Progenitor cell of endocrine pancreas (in vitro differentiated cells): ENCODE measurements at regions not wholly inside any gene's neighbourhood (a gene's known extent, or its start where the extent isn't known, plus 50 kb on each side); places are given as distances from the start of the nearest gene placed in this dataset.

Experiments
- DNase-seq: peaks from one replicate; pipeline ENCODE4 v3.0.0; 2021; ENCODE audit warnings: low spot score; ENCODE audit not compliant: unreplicated experiment
- H3K27ac Mint-ChIP-seq: 2 replicates; pipeline ENCODE4 v1.8.0; 2021; ENCODE audit warnings: mild to moderate bottlenecking, moderate library complexity, mixed read lengths
- H3K27me3 Mint-ChIP-seq: 2 replicates; pipeline ENCODE4 v1.8.0; 2021; ENCODE audit warnings: mixed read lengths
- H3K36me3 Mint-ChIP-seq: 2 replicates; pipeline ENCODE4 v1.8.0; 2022; ENCODE audit warnings: mixed read lengths; ENCODE audit not compliant: insufficient read depth
- H3K4me1 Mint-ChIP-seq: 2 replicates; pipeline ENCODE4 v1.8.0; 2021; ENCODE audit warnings: low read depth, mixed read lengths
- H3K4me3 Mint-ChIP-seq: 2 replicates; pipeline ENCODE4 v1.8.0; 2021; ENCODE audit warnings: low read depth, mild to moderate bottlenecking, moderate library complexity, mixed read lengths
- H3K9me3 Mint-ChIP-seq: 2 replicates; pipeline ENCODE4 v1.8.0; 2021; ENCODE audit warnings: low read depth, mixed read lengths
- CTCF ChIP-seq: fragments of 200-600 bp; sonication (generic); IDR thresholded peaks from one replicate; pipeline ENCODE4 v1.5.0; 2021; ENCODE audit warnings: antibody characterized with exemption, mild to moderate bottlenecking; ENCODE audit not compliant: unreplicated experiment

- Mint-ChIP-seq H3K27ac (no peak overlapping the region), H3K4me1 (no peaks in the 10 kb centered on the region), H3K27me3 (no peaks in the 10 kb centered on the region), H3K9me3 (no peaks in the 10 kb centered on the region), H3K4me3 (no peak overlapping the region), H3K36me3 (no peaks in the 10 kb centered on the region)
- DNase-seq: no peak
- no peak for TF ChIP-seq CTCF
Measured at GRCh38 chr18:24710474-24710873, 250.0 kb downstream of the HRH4 start.

- Mint-ChIP-seq H3K4me3 (no peak overlapping the region), H3K27ac (no peak overlapping the region), H3K27me3 (no peaks in the 10 kb centered on the region), H3K9me3 (peaks cover 9% of the 10 kb centered on the region), H3K36me3 (no peaks in the 10 kb centered on the region), H3K4me1 (peaks cover 2% of the 10 kb centered on the region)
- no peak for TF ChIP-seq CTCF
- no peak for DNase-seq
Measured at GRCh38 chr18:24719791-24720190, 259.4 kb downstream of the HRH4 start.

DNA sequence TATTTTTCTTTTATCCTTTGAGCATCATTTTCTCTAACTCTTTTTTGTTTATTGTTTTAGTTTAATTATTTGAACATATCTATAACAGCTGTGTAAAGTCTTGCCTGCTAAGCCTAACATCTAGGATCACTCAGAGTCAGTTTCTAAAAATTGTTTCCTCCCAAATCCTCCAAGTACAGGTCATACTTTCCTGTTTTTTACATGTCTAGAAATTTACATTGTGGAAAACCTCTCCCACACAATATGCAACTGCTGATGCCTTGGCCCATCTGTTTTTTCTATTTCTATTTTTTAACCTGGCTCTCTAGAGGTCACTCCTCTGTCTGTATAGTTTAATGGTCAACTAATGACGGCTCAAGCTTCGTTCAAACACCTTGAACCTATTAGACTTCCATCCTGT lies 261.0 kb downstream of the HRH4 start:
- peaks cover 2% of the 10 kb centered on the region for H3K27me3 Mint-ChIP-seq
- peaks cover 9% of the 10 kb centered on the region for H3K9me3 Mint-ChIP-seq
- no peaks in the 10 kb centered on the region for H3K36me3 Mint-ChIP-seq
- H3K27ac Mint-ChIP-seq: no peak overlapping the region
- DNase-seq: no peak
- H3K4me3 Mint-ChIP-seq: no peak overlapping the region
- H3K4me1 Mint-ChIP-seq: peaks cover 2% of the 10 kb centered on the region
- TF ChIP-seq CTCF: no peak

- Mint-ChIP-seq H3K27ac (no peak overlapping the region), H3K4me3 (no peak overlapping the region), H3K9me3 (peaks cover 4% of the 10 kb centered on the region), H3K36me3 (no peaks in the 10 kb centered on the region), H3K4me1 (no peaks in the 10 kb centered on the region), H3K27me3 (peaks cover 31% of the 10 kb centered on the region)
- TF ChIP-seq CTCF: no peak
- no peak for DNase-seq
Measured at GRCh38 chr18:24725644-24726415, 265.4 kb downstream of the HRH4 start.

DNA sequence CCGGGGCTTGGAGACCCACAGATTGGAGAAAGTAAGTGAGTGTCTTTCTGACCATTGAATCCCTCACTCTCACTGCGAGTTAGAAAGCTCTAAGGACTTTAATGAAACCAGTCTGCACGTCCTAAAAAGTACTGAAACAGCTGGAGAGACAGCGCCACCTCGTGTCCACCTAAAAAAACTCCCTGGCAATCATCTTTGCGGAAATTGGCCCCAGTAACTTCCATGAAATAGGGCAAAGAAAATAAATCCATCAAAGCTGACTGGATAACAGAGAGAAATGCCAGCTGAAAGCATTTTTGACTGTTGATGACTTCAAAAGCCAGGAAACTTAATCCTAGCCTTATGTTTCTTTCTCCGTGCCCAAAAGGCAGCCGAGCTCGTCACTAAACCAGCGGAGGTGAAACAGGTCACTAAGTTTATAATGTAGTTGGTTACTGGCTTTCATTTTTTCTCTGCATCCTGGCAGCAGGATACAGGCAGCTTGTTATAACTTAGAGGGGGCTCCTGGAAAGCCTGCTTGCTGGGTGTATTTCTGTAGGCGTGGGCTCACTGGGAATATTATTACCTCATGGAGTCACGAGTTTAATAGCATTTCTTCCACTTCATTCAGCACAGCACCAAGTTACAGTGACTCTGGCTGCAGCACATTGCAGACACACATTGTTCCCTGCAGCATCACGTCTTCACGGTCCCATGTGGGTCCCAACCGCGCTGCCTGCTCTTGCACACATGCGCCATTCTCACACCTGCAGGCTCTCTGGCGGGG lies 266.5 kb downstream of the HRH4 start:
- H3K27ac Mint-ChIP-seq: no peak overlapping the region

More for the DNA sequence above, 266.5 kb downstream of the HRH4 start:
- Mint-ChIP-seq H3K9me3 (no peaks in the 10 kb centered on the region), H3K27me3 (peaks cover 33% of the 10 kb centered on the region), H3K36me3 (no peaks in the 10 kb centered on the region), H3K4me3 (no peak overlapping the region), H3K4me1 (no peaks in the 10 kb centered on the region)
- peak; percentile 87 for TF ChIP-seq CTCF
- DNase-seq: peak; percentile 56
